SU-DHL-6 (cell line): ENCODE measurements at regions not wholly inside any gene's neighbourhood (a gene's known extent, or its start where the extent isn't known, plus 50 kb on each side); places are given as distances from the start of the nearest gene placed in this dataset.

ENCODE experiments used
- H2AFZ ChIP-seq: fragments of 200-600 bp; sonication (generic); 2 replicates; pipeline ENCODE4 v1.6.1; 2014; ENCODE audit warnings: low read depth, mild to moderate bottlenecking, moderate library complexity, mixed read lengths, antibody characterized with exemption, low read length; ENCODE audit not compliant: severe bottlenecking
- H3F3A ChIP-seq: fragments of 200-600 bp; shearing (Covaris generic); 2 replicates; pipeline ENCODE4 v1.6.0; 2016; ENCODE audit warnings: antibody characterized with exemption, mild to moderate bottlenecking; ENCODE audit not compliant: insufficient read depth
- H3K27ac ChIP-seq: fragments of 200-600 bp; sonication (generic); 2 replicates; pipeline ENCODE4 v1.5.1; 2016; ENCODE audit warnings: low read depth, mild to moderate bottlenecking, low read length, moderate library complexity, mixed read lengths
- H3K27me3 ChIP-seq: fragments of 200-600 bp; sonication (generic), shearing (Covaris generic); 2 replicates; pipeline ENCODE4 v1.6.0; 2014; ENCODE audit warnings: mild to moderate bottlenecking, low read length
- H3K36me3 ChIP-seq: fragments of 200-600 bp; sonication (generic); 2 replicates; pipeline ENCODE4 v1.6.1; 2014; ENCODE audit warnings: mild to moderate bottlenecking, low read length, mixed read lengths
- H3K4me2 ChIP-seq: fragments of 300-600, 200-600 bp; shearing (Covaris generic), sonication (generic); 2 replicates; pipeline ENCODE4 v1.6.0; 2014; ENCODE audit warnings: low read length, low read depth, mild to moderate bottlenecking; ENCODE audit not compliant: poor library complexity, severe bottlenecking
- H3K4me3 ChIP-seq: fragments of 200-600 bp; sonication (generic); 2 replicates; pipeline ENCODE4 v1.5.1; 2014; ENCODE audit warnings: antibody characterized with exemption, low read length, mild to moderate bottlenecking, mixed read lengths; ENCODE audit not compliant: insufficient read depth, poor library complexity, severe bottlenecking
- H3K79me2 ChIP-seq: fragments of 200-600 bp; sonication (generic); 2 replicates; pipeline ENCODE4 v1.6.1; 2014; ENCODE audit warnings: mild to moderate bottlenecking, low read length, moderate library complexity; ENCODE audit not compliant: insufficient read depth
- H3K9ac ChIP-seq: fragments of 200-600 bp; sonication (generic); 2 replicates; pipeline ENCODE4 v1.7.0; 2014; ENCODE audit warnings: mild to moderate bottlenecking, low read length
- H3K9me2 ChIP-seq: fragments of 200-600 bp; sonication (generic); replicated peaks from 2 replicates; pipeline ENCODE4 v1.6.1; 2014; ENCODE audit warnings: low read length; ENCODE audit not compliant: insufficient read depth
- H3K9me3 ChIP-seq: fragments of 200-600 bp; sonication (generic); 2 replicates; pipeline ENCODE4 v1.6.1; 2014; ENCODE audit warnings: low read length, mixed read lengths; ENCODE audit not compliant: insufficient read depth
- H4K20me1 ChIP-seq: fragments of 200-600 bp; sonication (generic); 2 replicates; pipeline ENCODE4 v1.6.1; 2014; ENCODE audit warnings: low read depth, mild to moderate bottlenecking, antibody characterized with exemption, low read length, moderate library complexity, mixed read lengths
- EZH2phosphoT487 ChIP-seq: fragments of 200-600 bp; sonication (generic), shearing (Covaris generic); conservative IDR thresholded peaks from 2 replicates; pipeline ENCODE4 v1.6.1; 2018; ENCODE audit warnings: mild to moderate bottlenecking, antibody characterized with exemption, low read length, moderate library complexity, mixed read lengths
- TF ChIP-seq, protein P1 (sequence below): fragments of 200-600 bp; sonication (generic); IDR thresholded peaks from one replicate; pipeline ENCODE4 v1.5.1; 2017; ENCODE audit warnings: antibody characterized with exemption, mild to moderate bottlenecking, low read length, moderate library complexity; ENCODE audit not compliant: insufficient read depth, poor library complexity, severe bottlenecking

DNA sequence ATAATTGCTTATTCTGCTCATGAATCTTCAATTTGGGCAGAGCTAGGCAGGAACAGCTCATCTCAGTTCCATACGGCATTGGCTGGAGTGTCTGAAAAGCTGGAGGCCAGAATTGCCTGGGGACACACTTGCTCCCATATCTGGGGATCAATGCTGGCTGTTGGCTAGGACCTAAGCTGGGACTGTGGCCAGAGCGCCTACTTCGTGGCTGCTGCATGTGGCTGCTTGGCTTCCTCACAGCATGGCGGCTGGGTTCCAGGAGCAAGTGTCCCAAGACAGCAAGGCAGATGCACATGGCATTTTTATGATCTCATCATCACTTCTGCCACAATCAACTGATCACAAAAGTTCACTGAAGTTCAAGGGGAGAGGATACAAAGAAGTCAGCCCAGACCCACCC lies 200.2 kb downstream of the TTC8 start:
- H3K4me3 ChIP-seq, result no peak overlapping the region
- H3F3A ChIP-seq, result no peaks in the 10 kb centered on the region
- TF ChIP-seq, protein P1, sequence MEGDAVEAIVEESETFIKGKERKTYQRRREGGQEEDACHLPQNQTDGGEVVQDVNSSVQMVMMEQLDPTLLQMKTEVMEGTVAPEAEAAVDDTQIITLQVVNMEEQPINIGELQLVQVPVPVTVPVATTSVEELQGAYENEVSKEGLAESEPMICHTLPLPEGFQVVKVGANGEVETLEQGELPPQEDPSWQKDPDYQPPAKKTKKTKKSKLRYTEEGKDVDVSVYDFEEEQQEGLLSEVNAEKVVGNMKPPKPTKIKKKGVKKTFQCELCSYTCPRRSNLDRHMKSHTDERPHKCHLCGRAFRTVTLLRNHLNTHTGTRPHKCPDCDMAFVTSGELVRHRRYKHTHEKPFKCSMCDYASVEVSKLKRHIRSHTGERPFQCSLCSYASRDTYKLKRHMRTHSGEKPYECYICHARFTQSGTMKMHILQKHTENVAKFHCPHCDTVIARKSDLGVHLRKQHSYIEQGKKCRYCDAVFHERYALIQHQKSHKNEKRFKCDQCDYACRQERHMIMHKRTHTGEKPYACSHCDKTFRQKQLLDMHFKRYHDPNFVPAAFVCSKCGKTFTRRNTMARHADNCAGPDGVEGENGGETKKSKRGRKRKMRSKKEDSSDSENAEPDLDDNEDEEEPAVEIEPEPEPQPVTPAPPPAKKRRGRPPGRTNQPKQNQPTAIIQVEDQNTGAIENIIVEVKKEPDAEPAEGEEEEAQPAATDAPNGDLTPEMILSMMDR, result no peak
- TF ChIP-seq EZH2phosphoT487, result no peak
- H4K20me1 ChIP-seq, result no peaks in the 10 kb centered on the region
- no peak overlapping the region for H3K9ac ChIP-seq
- no peaks in the 10 kb centered on the region for H3K9me3 ChIP-seq
- H2AFZ ChIP-seq, result no peak overlapping the region
- H3K27ac ChIP-seq, result no peak overlapping the region
- no peaks in the 10 kb centered on the region for H3K36me3 ChIP-seq
- no peaks in the 10 kb centered on the region for H3K9me2 ChIP-seq
- no peak overlapping the region for H3K4me2 ChIP-seq
- no peaks in the 10 kb centered on the region for H3K27me3 ChIP-seq
- no peaks in the 10 kb centered on the region for H3K79me2 ChIP-seq

DNA sequence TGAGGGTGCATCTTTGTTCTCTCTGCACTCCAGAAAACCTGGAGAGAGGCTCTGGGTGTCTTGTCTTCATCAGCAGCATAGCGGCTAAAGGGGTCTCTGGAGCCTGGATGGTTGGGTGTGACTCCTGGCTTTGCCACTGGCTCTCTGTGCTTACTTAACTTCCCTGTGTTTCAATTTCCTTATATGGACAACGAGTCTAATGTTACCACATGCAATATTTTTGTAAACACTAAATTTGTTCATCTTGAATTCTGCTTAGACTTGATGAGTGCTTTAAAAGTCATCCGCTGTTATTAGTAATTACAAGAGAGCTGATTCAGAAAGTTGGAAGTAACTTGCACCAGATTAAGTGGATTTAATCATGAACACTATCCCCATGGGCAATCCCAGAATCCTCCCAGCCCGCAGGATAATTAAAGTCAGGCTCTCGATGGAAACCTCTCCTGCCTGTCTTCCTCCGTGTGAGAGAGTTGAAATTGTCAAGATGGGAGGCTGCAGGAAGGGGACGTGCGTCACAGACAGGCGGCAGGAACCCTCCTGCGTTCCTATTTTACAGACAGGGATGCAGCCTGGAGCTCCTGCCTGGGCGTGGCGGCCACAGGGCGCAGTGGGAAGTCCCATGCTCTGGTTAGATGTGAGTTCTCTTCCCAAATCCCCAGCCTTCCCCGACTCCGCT lies 201.2 kb downstream of the TTC8 start:
- no peaks in the 10 kb centered on the region for H3K9me3 ChIP-seq
- H3K4me2 ChIP-seq, result no peak overlapping the region

DNA sequence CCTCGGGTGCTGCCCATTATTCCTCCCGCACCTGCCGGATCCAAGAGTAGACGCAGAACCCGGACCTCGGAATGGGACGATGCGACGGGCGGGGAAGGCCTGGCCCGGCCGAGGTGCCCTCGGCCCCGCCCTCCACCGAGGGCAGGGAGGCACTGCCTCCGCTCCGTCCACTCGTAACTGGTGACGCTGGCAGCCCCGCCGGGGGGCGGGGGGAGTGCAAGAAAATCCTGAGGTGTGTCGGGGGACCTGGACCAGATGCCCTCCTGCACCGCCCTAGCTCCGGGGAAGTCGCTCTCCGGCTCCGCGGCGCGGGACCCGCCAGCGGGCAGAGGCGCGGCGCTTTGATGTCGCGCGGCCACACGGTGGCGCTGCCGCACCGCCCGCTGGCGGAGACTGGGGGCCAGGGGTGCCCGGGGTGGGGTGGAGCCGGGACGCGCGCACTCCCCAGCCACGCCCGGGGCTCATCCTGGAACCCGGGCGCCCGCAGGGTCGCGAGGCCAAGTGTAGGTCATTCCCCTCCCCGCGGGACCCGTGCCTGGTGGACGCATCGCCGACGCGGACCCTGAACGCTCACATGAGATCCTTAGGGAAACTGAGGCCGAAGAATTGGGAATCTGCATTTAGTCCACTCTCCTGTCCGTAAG lies 202.8 kb downstream of the TTC8 start:
- peak overlapping the region; percentile 56 for H3K4me2 ChIP-seq
- TF ChIP-seq, protein P1, result peak; percentile 82
- no peak for TF ChIP-seq EZH2phosphoT487

More for the DNA sequence above, 201.2 kb downstream of the TTC8 start:
- Histone ChIP-seq H4K20me1 (no peaks in the 10 kb centered on the region), H3F3A (no peaks in the 10 kb centered on the region), H3K79me2 (no peaks in the 10 kb centered on the region), H3K4me3 (no peak overlapping the region), H3K36me3 (no peaks in the 10 kb centered on the region), H3K27me3 (no peaks in the 10 kb centered on the region), H3K9ac (no peak overlapping the region), H3K27ac (no peak overlapping the region), H2AFZ (no peak overlapping the region), H3K9me2 (no peaks in the 10 kb centered on the region)
- TF ChIP-seq, protein P1, result no peak
- TF ChIP-seq EZH2phosphoT487, result no peak

More for the DNA sequence above, 202.8 kb downstream of the TTC8 start:
- Histone ChIP-seq H3K27ac (no peak overlapping the region), H3K27me3 (no peaks in the 10 kb centered on the region), H3K79me2 (no peaks in the 10 kb centered on the region), H2AFZ (peak overlapping the region; percentile 47), H3K9ac (no peak overlapping the region), H3K4me3 (peak overlapping the region; percentile 42), H3K9me3 (no peaks in the 10 kb centered on the region), H3F3A (no peaks in the 10 kb centered on the region), H3K9me2 (no peaks in the 10 kb centered on the region), H4K20me1 (no peaks in the 10 kb centered on the region), H3K36me3 (no peaks in the 10 kb centered on the region)
